ENCODE measurements at regions not wholly inside any gene's neighbourhood (a gene's known extent, or its start where the extent isn't known, plus 50 kb on each side); places are given as distances from the start of the nearest gene placed in this dataset.

DNA sequence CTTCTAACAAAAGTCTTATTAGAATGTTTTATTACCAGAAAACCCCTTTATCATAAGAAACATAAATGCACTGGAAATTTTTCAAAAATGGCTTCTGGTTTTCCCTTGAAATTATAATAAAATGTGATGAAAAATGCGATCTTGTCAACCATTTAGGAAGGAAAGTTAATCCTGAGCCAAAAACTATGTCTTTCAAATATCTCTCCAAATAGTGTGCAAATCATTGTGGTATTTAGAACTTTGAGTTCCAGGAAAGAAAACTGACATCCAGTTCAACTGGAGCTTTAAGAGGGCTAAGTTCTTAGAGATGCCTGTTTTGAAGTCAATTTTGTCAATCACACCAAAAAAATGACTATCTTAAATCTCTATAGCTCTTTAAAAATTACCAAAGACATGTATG lies 425.4 kb downstream of the DNAH5 start:
- DNase-seq (ENCODE audit: low spot score): no peak
- intact Hi-C loops (cut with micrococcal nuclease; ENCODE audit: unreplicated experiment): no loop called here
- no peak overlapping the region for H2AFZ ChIP-seq (ENCODE audit: low read length)
- BruUV-seq (replicated peaks): no TSS peak
- no peak overlapping the region for H3K4me2 ChIP-seq (ENCODE audit: low read length)
- no peaks in the 10 kb centered on the region for H3K79me2 ChIP-seq (ENCODE audit: insufficient read depth, low read depth, low read length)
- H4K20me1 ChIP-seq (ENCODE audit: insufficient read depth, low read length): no peaks in the 10 kb centered on the region
- no peaks in the 10 kb centered on the region for H3K36me3 ChIP-seq (ENCODE audit: insufficient read depth, low read length)
- TF ChIP-seq, protein P1, sequence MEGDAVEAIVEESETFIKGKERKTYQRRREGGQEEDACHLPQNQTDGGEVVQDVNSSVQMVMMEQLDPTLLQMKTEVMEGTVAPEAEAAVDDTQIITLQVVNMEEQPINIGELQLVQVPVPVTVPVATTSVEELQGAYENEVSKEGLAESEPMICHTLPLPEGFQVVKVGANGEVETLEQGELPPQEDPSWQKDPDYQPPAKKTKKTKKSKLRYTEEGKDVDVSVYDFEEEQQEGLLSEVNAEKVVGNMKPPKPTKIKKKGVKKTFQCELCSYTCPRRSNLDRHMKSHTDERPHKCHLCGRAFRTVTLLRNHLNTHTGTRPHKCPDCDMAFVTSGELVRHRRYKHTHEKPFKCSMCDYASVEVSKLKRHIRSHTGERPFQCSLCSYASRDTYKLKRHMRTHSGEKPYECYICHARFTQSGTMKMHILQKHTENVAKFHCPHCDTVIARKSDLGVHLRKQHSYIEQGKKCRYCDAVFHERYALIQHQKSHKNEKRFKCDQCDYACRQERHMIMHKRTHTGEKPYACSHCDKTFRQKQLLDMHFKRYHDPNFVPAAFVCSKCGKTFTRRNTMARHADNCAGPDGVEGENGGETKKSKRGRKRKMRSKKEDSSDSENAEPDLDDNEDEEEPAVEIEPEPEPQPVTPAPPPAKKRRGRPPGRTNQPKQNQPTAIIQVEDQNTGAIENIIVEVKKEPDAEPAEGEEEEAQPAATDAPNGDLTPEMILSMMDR (conservative IDR thresholded peaks at IDR 0.05; ENCODE audit: low read length): no peak
- no peak for TF ChIP-seq EZH2phosphoT487 (IDR thresholded peaks at IDR 0.05; ENCODE audit: borderline replicate concordance, low read depth, low read length)
- no peak overlapping the region for H3K4me3 ChIP-seq (ENCODE audit: low read depth, low read length, poor library complexity, severe bottlenecking)
- CTCF ChIA-PET (ENCODE audit: unreplicated experiment): no interaction called here
- H3K9me2 ChIP-seq (ENCODE audit: insufficient read depth, low read length): no peaks in the 10 kb centered on the region
- no peaks in the 10 kb centered on the region for H3K4me1 ChIP-seq (ENCODE audit: insufficient read depth, low read length, poor library complexity, severe bottlenecking)
- no peaks in the 10 kb centered on the region for H3K9me3 ChIP-seq (ENCODE audit: low read length)
- no peak overlapping the region for H3K27ac ChIP-seq (ENCODE audit: low read depth, low read length, poor library complexity, severe bottlenecking)
- POLR2A ChIA-PET: no interaction called here

DNA sequence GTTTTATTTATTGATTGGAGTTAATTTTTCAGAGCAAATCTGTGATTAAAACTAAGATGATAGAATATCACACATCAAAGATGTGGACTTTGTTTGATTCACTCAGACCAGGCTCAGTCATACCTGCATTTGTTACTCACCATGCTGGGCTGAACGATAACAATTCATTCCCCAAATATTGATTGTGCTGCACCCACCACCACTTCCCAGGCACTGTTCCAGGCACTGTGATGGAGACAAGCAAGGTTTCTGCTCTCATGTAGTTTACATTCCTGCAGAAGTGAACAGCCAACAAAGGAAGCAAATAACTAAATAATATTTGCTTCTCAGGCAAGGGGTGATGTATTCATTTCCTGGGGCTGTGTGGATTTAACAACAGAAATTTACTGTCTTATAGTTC lies 428.3 kb downstream of the DNAH5 start:
- POLR2A ChIA-PET: interaction anchor here (0.7 kb wide), 1 partner anchor 25 kb away, joined by 3 read pairs; no protein-coding TSS in a partner anchor
- H3K4me2 ChIP-seq (ENCODE audit: low read length): no peak overlapping the region
- DNase-seq (ENCODE audit: low spot score): no peak
- CTCF ChIA-PET (ENCODE audit: unreplicated experiment): no interaction called here
- no peak for TF ChIP-seq EZH2phosphoT487 (IDR thresholded peaks at IDR 0.05; ENCODE audit: borderline replicate concordance, low read depth, low read length)
- intact Hi-C loops (cut with micrococcal nuclease; ENCODE audit: unreplicated experiment): no loop called here
- no TSS peak for BruUV-seq (replicated peaks)
- H3K9me3 ChIP-seq (ENCODE audit: low read length): no peaks in the 10 kb centered on the region
- H3K9me2 ChIP-seq (ENCODE audit: insufficient read depth, low read length): no peaks in the 10 kb centered on the region
- no peak overlapping the region for H2AFZ ChIP-seq (ENCODE audit: low read length)
- H3K79me2 ChIP-seq (ENCODE audit: insufficient read depth, low read depth, low read length): no peaks in the 10 kb centered on the region
- no peaks in the 10 kb centered on the region for H3K4me1 ChIP-seq (ENCODE audit: insufficient read depth, low read length, poor library complexity, severe bottlenecking)
- H3K27ac ChIP-seq (ENCODE audit: low read depth, low read length, poor library complexity, severe bottlenecking): no peak overlapping the region
- H3K4me3 ChIP-seq (ENCODE audit: low read depth, low read length, poor library complexity, severe bottlenecking): no peak overlapping the region
- no peaks in the 10 kb centered on the region for H3K36me3 ChIP-seq (ENCODE audit: insufficient read depth, low read length)
- no peaks in the 10 kb centered on the region for H4K20me1 ChIP-seq (ENCODE audit: insufficient read depth, low read length)

DNA sequence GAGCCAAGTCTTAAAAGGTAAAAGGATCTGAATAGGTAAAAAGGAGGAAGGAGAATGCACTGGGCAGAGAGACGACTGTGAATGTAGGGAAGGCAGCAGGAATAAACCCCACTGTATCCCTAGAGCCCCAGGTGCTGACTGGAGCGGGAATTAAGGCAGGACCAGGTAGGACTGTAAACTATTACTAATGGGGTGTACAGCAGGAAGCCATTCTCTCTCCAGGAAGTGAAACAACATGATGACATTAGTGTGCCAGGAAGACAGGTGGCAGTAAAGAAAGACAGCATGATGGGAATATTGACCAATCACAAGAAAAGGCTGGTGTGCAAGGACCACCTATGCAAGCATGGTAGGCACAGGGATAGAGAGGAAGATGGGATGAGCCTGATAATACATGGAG lies 433.0 kb downstream of the DNAH5 start:
- POLR2A ChIA-PET: no interaction called here
- Histone ChIP-seq H3K9me2 (ENCODE audit: insufficient read depth, low read length) (no peaks in the 10 kb centered on the region), H3K4me2 (ENCODE audit: low read length) (no peak overlapping the region), H3K4me3 (ENCODE audit: low read depth, low read length, poor library complexity, severe bottlenecking) (no peak overlapping the region), H2AFZ (ENCODE audit: low read length) (no peak overlapping the region), H3K27ac (ENCODE audit: low read depth, low read length, poor library complexity, severe bottlenecking) (no peak overlapping the region), H3K9me3 (ENCODE audit: low read length) (no peaks in the 10 kb centered on the region), H3K79me2 (ENCODE audit: insufficient read depth, low read depth, low read length) (no peaks in the 10 kb centered on the region), H3K36me3 (ENCODE audit: insufficient read depth, low read length) (no peaks in the 10 kb centered on the region), H4K20me1 (ENCODE audit: insufficient read depth, low read length) (no peaks in the 10 kb centered on the region), H3K4me1 (ENCODE audit: insufficient read depth, low read length, poor library complexity, severe bottlenecking) (no peaks in the 10 kb centered on the region)
- TF ChIP-seq, protein P1 (conservative IDR thresholded peaks at IDR 0.05; ENCODE audit: low read length): no peak
- no peak for TF ChIP-seq EZH2phosphoT487 (IDR thresholded peaks at IDR 0.05; ENCODE audit: borderline replicate concordance, low read depth, low read length)
- no TSS peak for BruUV-seq (replicated peaks)
- intact Hi-C loops (cut with micrococcal nuclease; ENCODE audit: unreplicated experiment): no loop called here
- DNase-seq (ENCODE audit: low spot score): no peak
- CTCF ChIA-PET (ENCODE audit: unreplicated experiment): no interaction called here
